HG03565 (cell line): ENCODE measurements at regions not wholly inside any gene's neighbourhood (a gene's known extent, or its start where the extent isn't known, plus 50 kb on each side); places are given as distances from the start of the nearest gene placed in this dataset.

Experiments
- ATAC-seq: cut with Tn5 transposase; IDR thresholded peaks from one replicate; pipeline ENCODE4 v1.9.1; 2021; ENCODE audit warnings: mild to moderate bottlenecking, moderate library complexity; ENCODE audit not compliant: unreplicated experiment

- no peak for ATAC-seq
Observed at GRCh38 chr11:8740129-8740528, 57.5 kb downstream of the RPL27A start.

GRCh38 chr11:8744423-8744822, 61.8 kb downstream of the RPL27A start:
- ATAC-seq = no peak

- ATAC-seq = no peak
Observed at GRCh38 chr11:8745431-8746253, 63.0 kb downstream of the RPL27A start.

- ATAC-seq = no peak
Observed at GRCh38 chr11:8746331-8746974, 63.9 kb downstream of the RPL27A start.

GRCh38 chr11:8747173-8747572, 64.6 kb downstream of the RPL27A start:
- ATAC-seq = no peak

GRCh38 chr11:8748317-8748716, 65.7 kb downstream of the RPL27A start:
- ATAC-seq = no peak

GRCh38 chr11:8749202-8749601, 66.6 kb downstream of the RPL27A start:
- no peak for ATAC-seq

- ATAC-seq = no peak
Observed at GRCh38 chr11:8754241-8754640, 71.6 kb downstream of the RPL27A start.

- ATAC-seq = no peak
Observed at GRCh38 chr11:8756201-8756600, 73.6 kb downstream of the RPL27A start.

- no peak for ATAC-seq
Observed at GRCh38 chr11:8757047-8757446, 74.5 kb downstream of the RPL27A start.

- no peak for ATAC-seq
Observed at GRCh38 chr11:8757533-8757932, 74.9 kb downstream of the RPL27A start.

GRCh38 chr11:8758619-8759169, 76.1 kb downstream of the RPL27A start:
- ATAC-seq = no peak

GRCh38 chr11:8759634-8760033, 77.0 kb downstream of the RPL27A start:
- ATAC-seq = no peak

- ATAC-seq = no peak
Observed at GRCh38 chr11:8760896-8761295, 78.3 kb downstream of the RPL27A start.

- ATAC-seq = no peak
Observed at GRCh38 chr11:8763070-8763685, 80.6 kb downstream of the RPL27A start.

GRCh38 chr11:8765294-8765693, 82.7 kb downstream of the RPL27A start:
- ATAC-seq = no peak

- no peak for ATAC-seq
Observed at GRCh38 chr11:8766043-8766987, 83.7 kb downstream of the RPL27A start.

- ATAC-seq = no peak
Observed at GRCh38 chr11:8766988-8767374, 84.4 kb downstream of the RPL27A start.

GRCh38 chr11:8767466-8768142, 85.0 kb downstream of the RPL27A start:
- ATAC-seq = no peak
